ENCODE measurements at regions not wholly inside any gene's neighbourhood (a gene's known extent, or its start where the extent isn't known, plus 50 kb on each side); places are given as distances from the start of the nearest gene placed in this dataset.

GRCh38 chr12:4012977-4013968 lies 140.1 kb upstream of the PARP11 start:
- CTCF ChIA-PET, result interaction anchor here (1.0 kb wide), 2 partner anchors 15 to 264 kb away, joined by 3 read pairs; no protein-coding TSS in a partner anchor
- no peak overlapping the region for H2BK20ac ChIP-seq (ENCODE audit: low read depth, low read length)
- H2AK9ac ChIP-seq (replicated peaks; ENCODE audit: low read depth, low read length, poor library complexity), result no peak overlapping the region
- in situ Hi-C loops (cut with MboI; ENCODE audit: low sequenced_read_pairs) (no loop called here), intact Hi-C loops (cut with micrococcal nuclease) (no loop called here), dilution Hi-C loops (cut with HindIII; ENCODE audit: low sequenced_read_pairs, unreplicated experiment) (no loop called here)
- H3K4me2 ChIP-seq (ENCODE audit: low read depth, low read length), result no peak overlapping the region
- no peak overlapping the region for H4K8ac ChIP-seq (ENCODE audit: low read depth in 2 of 2, low read length in 2 of 2)
- POLR2A ChIA-PET (ENCODE audit: unreplicated experiment), result no interaction called here
- no peak overlapping the region for H3K23ac ChIP-seq (ENCODE audit: low read depth, low read length)
- H2AK5ac ChIP-seq (ENCODE audit: low read depth, low read length), result no peak overlapping the region
- no peak overlapping the region for H2BK5ac ChIP-seq (ENCODE audit: low read depth, low read length, poor library complexity, severe bottlenecking)
- no peak overlapping the region for H4K91ac ChIP-seq (ENCODE audit: insufficient read depth, low read depth, low read length)
- 43% methylated on average over 1 of the region's 5 CpGs; no CpG with 5 or more reads in 1 of the 2 experiments for WGBS, 2 experiments (ENCODE audit: extremely low coverage in 2 of 2, insufficient read length in 1 of 2)
- no peak overlapping the region for H3K27ac ChIP-seq (ENCODE audit: insufficient read depth, low read length)
- no peak for DNase-seq
- H2AFZ ChIP-seq (replicated peaks; ENCODE audit: low read length, poor library complexity), result no peak overlapping the region
- H3K9ac ChIP-seq (ENCODE audit: low read depth, low read length), result no peak overlapping the region
- H3K36me3 ChIP-seq (ENCODE audit: control insufficient read depth, insufficient read depth, low read length), result no peaks in the 10 kb centered on the region
- no peak for ATAC-seq (ENCODE audit: low read depth)
- no peak overlapping the region for H2BK120ac ChIP-seq (ENCODE audit: low read depth, low read length)
- H3K4me3 ChIP-seq (ENCODE audit: insufficient read depth, low read depth, low read length), result no peak overlapping the region
- no peaks in the 10 kb centered on the region for H4K20me1 ChIP-seq (ENCODE audit: insufficient read depth, low read length)
- H3K4ac ChIP-seq (ENCODE audit: low read depth, low read length), result no peak overlapping the region
- no peaks in the 10 kb centered on the region for H3K79me1 ChIP-seq (ENCODE audit: low read depth in 1 of 2, low read length in 2 of 2)
- no peak overlapping the region for H2BK15ac ChIP-seq (ENCODE audit: low read depth, low read length)
- H4K5ac ChIP-seq (ENCODE audit: low read depth, low read length), result no peak overlapping the region
- H3K14ac ChIP-seq (replicated peaks; ENCODE audit: low read depth, low read length), result no peak overlapping the region
- H3K27me3 ChIP-seq (ENCODE audit: control insufficient read depth, insufficient read depth, low read length), result peaks cover 6% of the 10 kb centered on the region
- no TSS peak for BruUV-seq (replicated peaks)
- H3K9me1 ChIP-seq (ENCODE audit: insufficient read depth, low read length), result no peaks in the 10 kb centered on the region
- H3K4me1 ChIP-seq (ENCODE audit: control insufficient read depth, insufficient read depth, low read length), result no peaks in the 10 kb centered on the region
- no peak overlapping the region for H3K56ac ChIP-seq (ENCODE audit: extremely low read depth, insufficient read depth, low read length)
- H3K18ac ChIP-seq (ENCODE audit: low read depth, low read length), result no peak overlapping the region
- H3K9me3 ChIP-seq (ENCODE audit: control insufficient read depth, insufficient read depth, low read length), result no peaks in the 10 kb centered on the region
- TF ChIP-seq POLR2A (IDR thresholded peaks at IDR 0.05; ENCODE audit: low read depth, low read length) (no peak), FOS (IDR thresholded peaks at IDR 0.05; ENCODE audit: low read depth, low read length) (no peak), MXI1 (IDR thresholded peaks at IDR 0.05; ENCODE audit: borderline replicate concordance, low read depth, low read length) (no peak), RCOR1 (IDR thresholded peaks at IDR 0.05; ENCODE audit: insufficient replicate concordance, low read length) (no peak), NFE2L2 (IDR thresholded peaks at IDR 0.05; ENCODE audit: low read depth, low read length) (no peak), USF2 (IDR thresholded peaks at IDR 0.05; ENCODE audit: low read depth, low read length) (no peak), MAFK (IDR thresholded peaks at IDR 0.05; ENCODE audit: low read depth, low read length) (no peak), CTCF (conservative IDR thresholded peaks at IDR 0.05; ENCODE audit: low read depth, low read length) (no peak), CEBPB (IDR thresholded peaks at IDR 0.05; ENCODE audit: low read depth, low read length) (no peak), MAZ (IDR thresholded peaks at IDR 0.05; ENCODE audit: borderline replicate concordance, low read depth, low read length) (no peak), BHLHE40 (IDR thresholded peaks at IDR 0.05; ENCODE audit: low read depth, low read length) (no peak), ELK1 (IDR thresholded peaks at IDR 0.05; ENCODE audit: borderline replicate concordance, low read depth, low read length) (no peak), CHD1 (IDR thresholded peaks at IDR 0.05; ENCODE audit: low read depth, low read length) (no peak), RAD21 (IDR thresholded peaks at IDR 0.05; ENCODE audit: low read length) (no peak), RFX5 (IDR thresholded peaks at IDR 0.05; ENCODE audit: low read depth, low read length) (no peak)

Data from IMR-90 (cell line).